ENCODE measurements at regions not wholly inside any gene's neighbourhood (a gene's known extent, or its start where the extent isn't known, plus 50 kb on each side); places are given as distances from the start of the nearest gene placed in this dataset.

GRCh38 chr2:240336820-240337427 lies 98.5 kb upstream of the GPC1 start:
- DNase-seq = no peak

GRCh38 chr2:240338274-240338673 lies 97.2 kb upstream of the GPC1 start:
- DNase-seq = no peak

- peak in 53 of 56 donors; percentile 26 to 90 (median 69) for DNase-seq
These were observed 95.8 kb upstream of the GPC1 start for GRCh38 chr2:240339411-240340360.

- peak in 3 of 56 donors; percentile 43 to 59 (median 47) for DNase-seq
These were observed 95.1 kb upstream of the GPC1 start for GRCh38 chr2:240340361-240340761.

GRCh38 chr2:240341064-240341463 lies 94.4 kb upstream of the GPC1 start:
- DNase-seq = no peak

GRCh38 chr2:240343548-240343947 lies 91.9 kb upstream of the GPC1 start:
- DNase-seq = no peak

GRCh38 chr2:240344904-240345303 lies 90.6 kb upstream of the GPC1 start:
- no peak for DNase-seq

- no peak for DNase-seq
These were observed 89.3 kb upstream of the GPC1 start for GRCh38 chr2:240346015-240346752.

- DNase-seq = no peak
These were observed 88.6 kb upstream of the GPC1 start for GRCh38 chr2:240346753-240347372.

GRCh38 chr2:240347373-240347940 lies 88.0 kb upstream of the GPC1 start:
- DNase-seq = no peak

- DNase-seq = no peak
These were observed 87.4 kb upstream of the GPC1 start for GRCh38 chr2:240347949-240348500.

- DNase-seq = no peak
These were observed 86.9 kb upstream of the GPC1 start for GRCh38 chr2:240348522-240348921.

- DNase-seq = no peak
These were observed 86.1 kb upstream of the GPC1 start for GRCh38 chr2:240349133-240350005.

GRCh38 chr2:240350006-240350355 lies 85.5 kb upstream of the GPC1 start:
- DNase-seq = no peak

- DNase-seq = no peak
These were observed 84.8 kb upstream of the GPC1 start for GRCh38 chr2:240350696-240351087.

- DNase-seq = no peak
These were observed 84.2 kb upstream of the GPC1 start for GRCh38 chr2:240351088-240351741.

GRCh38 chr2:240351826-240352426 lies 83.5 kb upstream of the GPC1 start:
- DNase-seq = peak in 1 of 56 donors; percentile 54

- DNase-seq = no peak
These were observed 82.2 kb upstream of the GPC1 start for GRCh38 chr2:240353086-240353798.
